Naive B cell (primary cell): ENCODE measurements at regions not wholly inside any gene's neighbourhood (a gene's known extent, or its start where the extent isn't known, plus 50 kb on each side); places are given as distances from the start of the nearest gene placed in this dataset.
A peak's percentile ranks its signal among the peaks of the same experiment; 100 is the strongest.

Source experiments
- ATAC-seq, 2 donors: fragments of 150-1000 bp; cut with Tn5 transposase; 2 replicates each; pipeline ENCODE4 v1.10.0; 2021; ENCODE audit warnings: low read depth in 2 of 2, mild to moderate bottlenecking in 2 of 2, moderate library complexity in 2 of 2
- DNase-seq: peaks from one replicate; pipeline ENCODE4 v3.0.0; 2022
- H3K27ac Mint-ChIP-seq, 6 donors: one replicate each; pipeline ENCODE4 v1.8.0; 2020 to 2022; ENCODE audit warnings: mild to moderate bottlenecking in 6 of 6, mixed read lengths in 6 of 6, moderate library complexity in 5 of 6, inconsistent platforms in 2 of 6
- H3K27me3 Mint-ChIP-seq, 3 donors: one replicate each; pipeline ENCODE4 v1.8.0; 2021 to 2022; ENCODE audit warnings: mixed read lengths in 3 of 3, mild to moderate bottlenecking in 1 of 3
- H3K36me3 Mint-ChIP-seq, 2 donors: one replicate each; pipeline ENCODE4 v1.8.0; 2020 to 2022; ENCODE audit warnings: mixed read lengths in 2 of 2, inconsistent platforms in 1 of 2, mild to moderate bottlenecking in 1 of 2
- H3K4me1 Mint-ChIP-seq, 3 donors: one replicate each; pipeline ENCODE4 v1.8.0; 2020 to 2022; ENCODE audit warnings: mixed read lengths in 3 of 3, inconsistent platforms in 1 of 3, mild to moderate bottlenecking in 1 of 3, moderate library complexity in 1 of 3
- H3K4me3 Mint-ChIP-seq, 8 donors: one replicate each; pipeline ENCODE4 v1.8.0; 2020 to 2022; ENCODE audit warnings: mild to moderate bottlenecking in 8 of 8, mixed read lengths in 8 of 8, moderate library complexity in 8 of 8, inconsistent platforms in 2 of 8
- H3K9me3 Mint-ChIP-seq, 7 donors: one replicate each; pipeline ENCODE4 v1.8.0; 2020 to 2022; ENCODE audit warnings: mixed read lengths in 7 of 7, mild to moderate bottlenecking in 5 of 7, inconsistent platforms in 2 of 7, moderate library complexity in 1 of 7

- Mint-ChIP-seq H3K27ac (no peak overlapping the region), H3K9me3 (peaks cover 0 to 14% (median 2%) of the 10 kb centered on the region in 7 donors), H3K36me3 (peaks cover 26 to 38% of the 10 kb centered on the region in 2 donors), H3K4me1 (peaks cover 0 to 19% (median 18%) of the 10 kb centered on the region in 3 donors), H3K4me3 (no peak overlapping the region), H3K27me3 (no peaks in the 10 kb centered on the region)
- no peak for ATAC-seq
- DNase-seq = no peak
Observed at GRCh38 chr19:27744926-27745768, 1467.8 kb downstream of the UQCRFS1 start.

DNA sequence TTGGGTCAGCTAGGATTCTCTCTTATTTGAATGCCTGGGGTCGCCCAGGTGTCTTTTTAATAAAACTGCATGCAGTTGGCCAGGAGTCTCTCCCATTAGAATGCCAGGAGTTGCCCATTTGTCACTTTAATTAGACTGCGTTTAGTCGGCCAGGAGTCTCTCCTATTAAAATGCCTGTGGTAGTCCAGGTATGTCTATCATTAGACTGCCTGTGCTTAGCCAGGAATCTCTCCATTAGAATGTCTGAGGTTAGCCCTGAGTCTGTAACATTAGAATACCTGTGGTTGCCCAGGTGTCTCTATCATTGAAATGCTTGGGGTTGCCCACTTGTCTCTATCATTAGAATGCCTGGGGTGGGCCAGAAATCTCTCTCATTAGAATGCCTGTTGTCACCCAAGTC, 1470.9 kb downstream of the UQCRFS1 start:
- Mint-ChIP-seq H3K27me3 (no peaks in the 10 kb centered on the region), H3K4me3 (no peak overlapping the region), H3K36me3 (peaks cover 53 to 59% of the 10 kb centered on the region in 2 donors), H3K27ac (no peak overlapping the region), H3K9me3 (peaks cover 0 to 29% (median 9%) of the 10 kb centered on the region in 7 donors), H3K4me1 (peaks cover 0 to 15% (median 12%) of the 10 kb centered on the region in 3 donors)
- ATAC-seq (no peak), DNase-seq (no peak)

GRCh38 chr19:27741236-27741635, 1471.7 kb downstream of the UQCRFS1 start:
- Mint-ChIP-seq H3K4me1 (peaks cover 0 to 6% (median 5%) of the 10 kb centered on the region in 3 donors), H3K9me3 (peaks cover 2 to 29% (median 10%) of the 10 kb centered on the region in 7 donors), H3K27ac (no peak overlapping the region), H3K36me3 (peaks cover 59 to 64% of the 10 kb centered on the region in 2 donors), H3K27me3 (no peaks in the 10 kb centered on the region), H3K4me3 (no peak overlapping the region)
- no peak for DNase-seq
- ATAC-seq = no peak

DNA sequence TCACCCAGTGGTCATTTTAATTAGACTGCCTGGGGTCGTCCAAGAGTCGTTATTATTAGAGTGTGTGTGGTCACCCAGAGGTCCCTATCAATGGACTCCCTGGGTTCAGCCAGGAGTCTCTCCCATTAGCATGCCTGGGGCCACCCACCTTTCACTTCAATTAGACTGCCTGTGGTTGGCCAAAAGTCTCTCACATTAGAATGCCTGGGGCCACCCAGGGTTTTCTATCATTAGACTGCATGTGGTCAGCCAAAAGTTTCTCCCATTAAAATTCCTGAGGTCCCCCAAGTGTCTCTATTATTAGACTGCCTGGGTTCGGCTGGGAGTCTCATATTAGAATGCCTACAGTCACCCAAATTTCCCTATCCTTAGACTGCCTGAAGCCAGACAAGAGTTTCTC, 1472.6 kb downstream of the UQCRFS1 start:
- no peak for DNase-seq
- Mint-ChIP-seq H3K4me1 (no peaks in the 10 kb centered on the region), H3K9me3 (peaks cover 5 to 29% (median 12%) of the 10 kb centered on the region in 7 donors), H3K4me3 (peak overlapping the region in 1 of 8 donors; percentile 16), H3K27me3 (no peaks in the 10 kb centered on the region), H3K36me3 (peaks cover 57 to 64% of the 10 kb centered on the region in 2 donors), H3K27ac (no peak overlapping the region)
- ATAC-seq = no peak

- peaks cover 57 to 63% of the 10 kb centered on the region in 2 donors for H3K36me3 Mint-ChIP-seq
Observed at GRCh38 chr19:27738569-27739193, 1474.3 kb downstream of the UQCRFS1 start.

DNA sequence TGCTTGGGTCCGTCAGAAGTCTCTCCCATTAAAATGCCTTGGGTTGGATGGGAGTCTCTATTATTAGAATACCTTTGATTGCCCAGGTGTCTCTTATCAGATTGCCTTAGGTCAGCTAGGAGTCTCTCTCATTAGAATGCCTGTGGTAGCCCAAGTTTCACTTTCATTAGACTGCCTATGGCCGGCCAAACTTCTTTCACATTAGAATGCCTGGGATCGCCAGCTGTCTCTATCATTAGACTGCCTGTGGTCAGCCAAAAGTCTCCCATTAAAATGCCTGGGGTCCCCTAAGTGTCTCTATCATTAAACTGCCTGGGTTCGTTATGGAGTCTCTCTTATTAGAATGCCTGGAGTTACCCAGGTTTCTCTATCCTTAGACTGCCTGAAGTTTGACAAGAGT, 1476.7 kb downstream of the UQCRFS1 start:
- H3K36me3 Mint-ChIP-seq = peaks cover 76 to 81% of the 10 kb centered on the region in 2 donors
- ATAC-seq (no peak), DNase-seq (no peak)
- no peaks in the 10 kb centered on the region for H3K4me1 Mint-ChIP-seq
- no peak overlapping the region for H3K27ac Mint-ChIP-seq
- no peak overlapping the region for H3K4me3 Mint-ChIP-seq
- H3K9me3 Mint-ChIP-seq = peaks cover 14 to 62% (median 30%) of the 10 kb centered on the region in 7 donors
- no peaks in the 10 kb centered on the region for H3K27me3 Mint-ChIP-seq

More at GRCh38 chr19:27738569-27739193, 1474.3 kb downstream of the UQCRFS1 start:
- H3K4me1 Mint-ChIP-seq = no peaks in the 10 kb centered on the region
- H3K27ac Mint-ChIP-seq = no peak overlapping the region
- ATAC-seq (no peak), DNase-seq (no peak)
- no peaks in the 10 kb centered on the region for H3K27me3 Mint-ChIP-seq
- H3K4me3 Mint-ChIP-seq = peak overlapping the region in 1 of 8 donors; percentile 56
- H3K9me3 Mint-ChIP-seq = peaks cover 9 to 44% (median 20%) of the 10 kb centered on the region in 7 donors

- ATAC-seq (no peak), DNase-seq (no peak)
- Mint-ChIP-seq H3K4me3 (no peak overlapping the region), H3K27ac (no peak overlapping the region), H3K4me1 (no peaks in the 10 kb centered on the region), H3K27me3 (no peaks in the 10 kb centered on the region), H3K9me3 (peaks cover 14 to 64% (median 33%) of the 10 kb centered on the region in 7 donors), H3K36me3 (peaks cover 69 to 77% of the 10 kb centered on the region in 2 donors)
Observed at GRCh38 chr19:27735314-27735713, 1477.6 kb downstream of the UQCRFS1 start.

GRCh38 chr19:27734496-27735220, 1478.3 kb downstream of the UQCRFS1 start:
- Mint-ChIP-seq H3K4me3 (no peak overlapping the region), H3K27me3 (no peaks in the 10 kb centered on the region), H3K27ac (no peak overlapping the region), H3K36me3 (peaks cover 63 to 76% of the 10 kb centered on the region in 2 donors), H3K9me3 (peaks cover 14 to 63% (median 31%) of the 10 kb centered on the region in 7 donors), H3K4me1 (no peaks in the 10 kb centered on the region)
- no peak for DNase-seq
- ATAC-seq = no peak

GRCh38 chr19:27733551-27734266, 1479.2 kb downstream of the UQCRFS1 start:
- Mint-ChIP-seq H3K9me3 (peaks cover 14 to 62% (median 26%) of the 10 kb centered on the region in 7 donors), H3K4me1 (no peaks in the 10 kb centered on the region), H3K36me3 (peaks cover 53 to 66% of the 10 kb centered on the region in 2 donors), H3K4me3 (no peak overlapping the region), H3K27ac (no peak overlapping the region), H3K27me3 (no peaks in the 10 kb centered on the region)
- ATAC-seq (no peak), DNase-seq (no peak)

GRCh38 chr19:27729332-27729731, 1483.6 kb downstream of the UQCRFS1 start:
- H3K4me3 Mint-ChIP-seq = no peak overlapping the region
- peaks cover 0 to 72% (median 34%) of the 10 kb centered on the region in 7 donors for H3K9me3 Mint-ChIP-seq
- H3K36me3 Mint-ChIP-seq = peaks cover 15 to 37% of the 10 kb centered on the region in 2 donors
- no peak for ATAC-seq
- H3K4me1 Mint-ChIP-seq = no peaks in the 10 kb centered on the region
- no peak for DNase-seq
- H3K27ac Mint-ChIP-seq = no peak overlapping the region
- no peaks in the 10 kb centered on the region for H3K27me3 Mint-ChIP-seq

- H3K4me3 Mint-ChIP-seq = no peak overlapping the region
- ATAC-seq (no peak), DNase-seq (no peak)
- no peaks in the 10 kb centered on the region for H3K4me1 Mint-ChIP-seq
- H3K9me3 Mint-ChIP-seq = peaks cover 8 to 96% (median 39%) of the 10 kb centered on the region in 7 donors
- H3K27ac Mint-ChIP-seq = no peak overlapping the region
- no peaks in the 10 kb centered on the region for H3K27me3 Mint-ChIP-seq
- H3K36me3 Mint-ChIP-seq = peaks cover 0 to 14% of the 10 kb centered on the region in 2 donors
Observed at GRCh38 chr19:27722625-27723024, 1490.3 kb downstream of the UQCRFS1 start.

- ATAC-seq (no peak), DNase-seq (no peak)
- Mint-ChIP-seq H3K9me3 (peaks cover 8 to 87% (median 42%) of the 10 kb centered on the region in 7 donors), H3K27ac (no peak overlapping the region), H3K4me1 (no peaks in the 10 kb centered on the region), H3K36me3 (peaks cover 0 to 5% of the 10 kb centered on the region in 2 donors), H3K4me3 (no peak overlapping the region), H3K27me3 (no peaks in the 10 kb centered on the region)
Observed at GRCh38 chr19:27720155-27720554, 1492.8 kb downstream of the UQCRFS1 start.

DNA sequence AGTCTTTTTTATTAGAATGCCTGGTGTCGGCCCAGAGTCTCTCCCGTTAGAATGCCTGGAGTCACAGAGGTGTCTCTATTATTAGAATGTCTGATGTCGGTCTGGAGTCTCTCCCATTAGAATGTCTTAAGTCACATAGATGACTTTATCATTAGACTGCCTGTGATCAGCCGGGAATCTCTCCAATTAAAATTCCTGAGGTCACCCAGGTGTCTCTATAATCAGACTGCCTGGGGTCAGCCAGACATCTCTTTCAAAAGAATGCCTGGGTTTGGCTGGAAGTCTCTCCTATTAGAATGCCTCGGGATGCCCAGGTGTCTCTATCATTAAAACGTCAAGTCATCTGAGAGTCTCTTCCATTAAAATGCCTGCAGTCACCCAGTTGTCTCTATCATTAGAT, 1493.9 kb downstream of the UQCRFS1 start:
- DNase-seq = no peak
- no peak overlapping the region for H3K4me3 Mint-ChIP-seq
- no peak overlapping the region for H3K27ac Mint-ChIP-seq
- H3K27me3 Mint-ChIP-seq = no peaks in the 10 kb centered on the region
- ATAC-seq = no peak
- no peaks in the 10 kb centered on the region for H3K4me1 Mint-ChIP-seq
- H3K36me3 Mint-ChIP-seq = peaks cover 0 to 5% of the 10 kb centered on the region in 2 donors
- H3K9me3 Mint-ChIP-seq = peaks cover 8 to 90% (median 43%) of the 10 kb centered on the region in 7 donors
